ENCODE measurements at regions not wholly inside any gene's neighbourhood (a gene's known extent, or its start where the extent isn't known, plus 50 kb on each side); places are given as distances from the start of the nearest gene placed in this dataset.

DNA sequence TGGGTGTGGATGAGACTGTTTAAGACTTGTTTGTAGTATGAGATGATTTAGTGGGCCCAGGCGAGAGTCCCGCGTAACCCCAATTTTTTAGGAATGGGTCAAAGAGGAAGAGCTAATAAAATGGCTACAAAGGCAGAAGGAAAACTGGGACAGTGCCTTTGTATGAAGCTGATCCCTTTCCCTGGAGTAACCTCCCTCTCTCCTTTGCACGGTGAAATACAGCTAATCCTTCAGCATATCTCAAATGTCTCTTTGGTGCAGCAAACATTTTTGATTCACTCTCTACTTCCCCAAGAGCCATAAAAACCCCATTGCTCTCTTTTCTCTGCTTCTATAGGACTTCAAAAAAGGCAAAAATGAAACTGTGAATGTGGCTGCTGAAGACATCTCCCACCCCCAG, 473.8 kb downstream of the KLF5 start:
- TF ChIP-seq, protein P1, sequence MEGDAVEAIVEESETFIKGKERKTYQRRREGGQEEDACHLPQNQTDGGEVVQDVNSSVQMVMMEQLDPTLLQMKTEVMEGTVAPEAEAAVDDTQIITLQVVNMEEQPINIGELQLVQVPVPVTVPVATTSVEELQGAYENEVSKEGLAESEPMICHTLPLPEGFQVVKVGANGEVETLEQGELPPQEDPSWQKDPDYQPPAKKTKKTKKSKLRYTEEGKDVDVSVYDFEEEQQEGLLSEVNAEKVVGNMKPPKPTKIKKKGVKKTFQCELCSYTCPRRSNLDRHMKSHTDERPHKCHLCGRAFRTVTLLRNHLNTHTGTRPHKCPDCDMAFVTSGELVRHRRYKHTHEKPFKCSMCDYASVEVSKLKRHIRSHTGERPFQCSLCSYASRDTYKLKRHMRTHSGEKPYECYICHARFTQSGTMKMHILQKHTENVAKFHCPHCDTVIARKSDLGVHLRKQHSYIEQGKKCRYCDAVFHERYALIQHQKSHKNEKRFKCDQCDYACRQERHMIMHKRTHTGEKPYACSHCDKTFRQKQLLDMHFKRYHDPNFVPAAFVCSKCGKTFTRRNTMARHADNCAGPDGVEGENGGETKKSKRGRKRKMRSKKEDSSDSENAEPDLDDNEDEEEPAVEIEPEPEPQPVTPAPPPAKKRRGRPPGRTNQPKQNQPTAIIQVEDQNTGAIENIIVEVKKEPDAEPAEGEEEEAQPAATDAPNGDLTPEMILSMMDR (IDR thresholded peaks at IDR 0.05 in 2 of 3, conservative IDR thresholded peaks at IDR 0.05 in 1 of 3; ENCODE audit: borderline replicate concordance in 1 of 3, insufficient read depth in 1 of 3, low read depth in 2 of 3, low read length in 2 of 3): no peak
- no peak for TF ChIP-seq EZH2 (IDR thresholded peaks at IDR 0.05)
- TF ChIP-seq POLR2AphosphoS5 (IDR thresholded peaks at IDR 0.05; ENCODE audit: low read depth, low read length): no peak
- no peak for TF ChIP-seq YY1 (IDR thresholded peaks at IDR 0.05; ENCODE audit: extremely low read depth, insufficient replicate concordance, low read depth, low read length)
- TF ChIP-seq FOSL1 (IDR thresholded peaks at IDR 0.05; ENCODE audit: low read depth): no peak
- TF ChIP-seq RAD21 (IDR thresholded peaks at IDR 0.05; ENCODE audit: low read depth): no peak
- no peak for TF ChIP-seq SRF (IDR thresholded peaks at IDR 0.05; ENCODE audit: low read depth)
- TF ChIP-seq POLR2A (IDR thresholded peaks at IDR 0.05; ENCODE audit: borderline replicate concordance, extremely low read depth, insufficient read depth, insufficient read length): no peak
- TF ChIP-seq SIN3A (IDR thresholded peaks at IDR 0.05; ENCODE audit: low read depth): no peak
- no peak for TF ChIP-seq ZFX (IDR thresholded peaks at IDR 0.05)
- no peak for TF ChIP-seq ZNF274 (IDR thresholded peaks at IDR 0.05; ENCODE audit: low read depth, low read length)

All from HCT116 (cell line).